ENCODE measurements at regions not wholly inside any gene's neighbourhood (a gene's known extent, or its start where the extent isn't known, plus 50 kb on each side); places are given as distances from the start of the nearest gene placed in this dataset.

DNA sequence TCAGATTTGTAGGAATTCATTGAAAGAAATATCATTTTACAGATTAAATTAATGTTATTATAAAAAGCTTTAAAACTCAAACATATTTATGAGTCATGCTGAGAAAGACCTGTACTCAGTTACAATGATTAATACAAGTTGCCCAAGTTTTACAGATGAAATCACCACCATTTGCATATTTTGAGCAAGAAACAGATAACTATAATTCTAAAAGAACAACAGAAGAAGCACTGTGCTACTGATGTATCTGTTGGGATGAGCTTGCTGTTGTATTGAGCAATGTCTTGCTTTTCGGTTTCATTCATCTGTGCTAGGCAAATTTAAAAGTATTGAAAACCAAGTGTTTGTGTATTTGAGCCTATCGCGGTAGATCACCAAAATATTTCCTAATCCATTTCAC lies 1589.1 kb upstream of the ZEB2 start:
- no peak for TF ChIP-seq CTCF (IDR thresholded peaks at IDR 0.05; ENCODE audit: insufficient read depth, low read length, severe bottlenecking)
- no peak for FAIRE-seq
- H3K4me3 ChIP-seq (ENCODE audit: low read depth, low read length), result no peak overlapping the region
- H3K36me3 ChIP-seq (ENCODE audit: control insufficient read depth, insufficient read depth, low read length), result no peaks in the 10 kb centered on the region
- DNase-seq (ENCODE audit: low read depth), result peak; percentile 73
- no peaks in the 10 kb centered on the region for H3K27me3 ChIP-seq (ENCODE audit: control insufficient read depth, insufficient read depth, low read length)

DNA sequence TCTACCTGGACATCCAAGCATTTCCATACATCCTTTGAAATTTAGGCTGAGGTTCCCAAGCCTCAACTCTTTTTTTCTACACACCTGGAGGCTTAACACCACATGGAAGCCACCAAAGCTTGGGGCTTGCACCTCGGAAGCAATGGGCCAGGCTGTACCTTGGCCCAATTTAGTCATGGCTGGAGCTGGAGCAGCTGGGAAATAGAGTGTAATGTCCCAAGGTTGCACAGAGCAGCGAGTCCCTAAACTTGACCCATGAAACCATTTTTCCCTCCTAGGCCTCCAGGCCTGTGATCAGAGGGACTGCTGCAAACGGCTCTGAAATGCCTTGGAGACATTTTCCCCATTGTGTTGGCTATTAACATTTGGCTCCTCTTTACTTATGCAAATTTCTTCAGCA lies 1574.3 kb upstream of the ZEB2 start:
- Histone ChIP-seq H3K27me3 (ENCODE audit: control insufficient read depth, insufficient read depth, low read length) (no peaks in the 10 kb centered on the region), H3K4me3 (ENCODE audit: low read depth, low read length) (no peak overlapping the region), H3K36me3 (ENCODE audit: control insufficient read depth, insufficient read depth, low read length) (no peaks in the 10 kb centered on the region)
- no peak for FAIRE-seq
- no peak for DNase-seq (ENCODE audit: low read depth)
- TF ChIP-seq CTCF (IDR thresholded peaks at IDR 0.05; ENCODE audit: insufficient read depth, low read length, severe bottlenecking), result no peak

GRCh38 chr2:146081459-146081858 lies 1561.5 kb upstream of the ZEB2 start:
- no peak for TF ChIP-seq CTCF (IDR thresholded peaks at IDR 0.05; ENCODE audit: insufficient read depth, low read length, severe bottlenecking)

GRCh38 chr2:146080925-146081324 lies 1561.0 kb upstream of the ZEB2 start:
- no peak for TF ChIP-seq CTCF (IDR thresholded peaks at IDR 0.05; ENCODE audit: insufficient read depth, low read length, severe bottlenecking)
- FAIRE-seq (no peak), DNase-seq (ENCODE audit: low read depth) (no peak)
- no peaks in the 10 kb centered on the region for H3K36me3 ChIP-seq (ENCODE audit: control insufficient read depth, insufficient read depth, low read length)
- H3K27me3 ChIP-seq (ENCODE audit: control insufficient read depth, insufficient read depth, low read length), result no peaks in the 10 kb centered on the region
- H3K4me3 ChIP-seq (ENCODE audit: low read depth, low read length), result no peak overlapping the region

More at GRCh38 chr2:146081459-146081858, 1561.5 kb upstream of the ZEB2 start:
- FAIRE-seq (no peak), DNase-seq (ENCODE audit: low read depth) (no peak)
- Histone ChIP-seq H3K36me3 (ENCODE audit: control insufficient read depth, insufficient read depth, low read length) (no peaks in the 10 kb centered on the region), H3K4me3 (ENCODE audit: low read depth, low read length) (no peak overlapping the region), H3K27me3 (ENCODE audit: control insufficient read depth, insufficient read depth, low read length) (no peaks in the 10 kb centered on the region)

DNA sequence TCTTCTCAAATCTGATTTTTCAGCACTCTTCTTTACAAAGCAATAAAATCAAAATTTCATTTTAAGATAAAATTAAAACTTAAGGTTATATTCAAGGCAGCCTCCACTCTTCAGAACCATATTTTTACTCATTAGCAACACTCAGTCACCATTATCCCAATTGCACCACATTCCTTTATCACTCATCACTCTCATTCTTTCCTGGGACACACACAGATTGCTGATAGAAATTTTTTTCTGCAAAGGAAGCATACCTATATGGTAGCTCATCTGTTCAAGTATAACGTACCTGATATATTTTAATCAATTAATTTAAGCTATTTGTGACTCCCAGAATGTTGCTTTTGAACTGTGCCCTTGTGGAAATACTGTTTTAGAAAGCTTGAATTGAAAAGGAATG lies 1559.3 kb upstream of the ZEB2 start:
- DNase-seq (ENCODE audit: low read depth) (peak; percentile 66), FAIRE-seq (no peak)
- Histone ChIP-seq H3K36me3 (ENCODE audit: control insufficient read depth, insufficient read depth, low read length) (no peaks in the 10 kb centered on the region), H3K27me3 (ENCODE audit: control insufficient read depth, insufficient read depth, low read length) (no peaks in the 10 kb centered on the region), H3K4me3 (ENCODE audit: low read depth, low read length) (no peak overlapping the region)
- no peak for TF ChIP-seq CTCF (IDR thresholded peaks at IDR 0.05; ENCODE audit: insufficient read depth, low read length, severe bottlenecking)

- no peaks in the 10 kb centered on the region for H3K36me3 ChIP-seq (ENCODE audit: control insufficient read depth, insufficient read depth, low read length)
- no peak overlapping the region for H3K4me3 ChIP-seq (ENCODE audit: low read depth, low read length)
- FAIRE-seq (no peak), DNase-seq (ENCODE audit: low read depth) (peak; percentile 48)
- no peak for TF ChIP-seq CTCF (IDR thresholded peaks at IDR 0.05; ENCODE audit: insufficient read depth, low read length, severe bottlenecking)
- H3K27me3 ChIP-seq (ENCODE audit: control insufficient read depth, insufficient read depth, low read length), result no peaks in the 10 kb centered on the region
Measured at GRCh38 chr2:146077156-146077555, 1557.2 kb upstream of the ZEB2 start.

All from bronchial epithelial cell (primary cell).